B cell (primary cell): ENCODE measurements at regions not wholly inside any gene's neighbourhood (a gene's known extent, or its start where the extent isn't known, plus 50 kb on each side); places are given as distances from the start of the nearest gene placed in this dataset.

Experiments used
- ATAC-seq: fragments of 200-7000 bp; cut with Tn5 transposase; one replicate; pipeline ENCODE4 v1.10.0; 2021; ENCODE audit warnings: low read depth, mild to moderate bottlenecking, moderate number of reproducible peaks, moderate library complexity
- CTCF ChIA-PET: fragments of 350-600 bp; sonication (Branson Sonifier 250); formaldehyde crosslinking; loops from one replicate; lab custom pipeline; 2021; ENCODE audit warnings: antibody characterized with exemption, inconsistent platforms; lab: Charles Lee
- POLR2A ChIA-PET: fragments of 350-600 bp; sonication (Branson Sonifier 250); formaldehyde crosslinking; loops from one replicate; lab custom pipeline; 2021; ENCODE audit warnings: antibody characterized with exemption; lab: Charles Lee
- DNase-seq: peaks from one replicate; pipeline ENCODE4 v3.0.0; 2013
- H2AFZ ChIP-seq: 2 replicates; pipeline ENCODE4 v1.6.1; 2012; ENCODE audit warnings: mild to moderate bottlenecking, low read depth, low read length; ENCODE audit not compliant: insufficient read depth, poor library complexity, severe bottlenecking
- H3K27ac ChIP-seq, 2 donors: 1 replicate in 1 of 2; 2 replicates in 1 of 2; pipeline ENCODE4 v1.5.1; 2012 to 2013; ENCODE audit warnings: low read length in 2 of 2, mild to moderate bottlenecking in 2 of 2, moderate library complexity in 1 of 2
- H3K27me3 ChIP-seq, 4 experiments: fragments of 200-600 bp in 1 of 4; sonication (generic) in 1 of 4; replicated peaks in 1 of 4; 1 replicate in 2 of 4; 2 replicates in 2 of 4; pipeline versions ENCODE4 v1.6.1 to v1.7.0; 2013 to 2016; ENCODE audit warnings: low read length in 3 of 4, mild to moderate bottlenecking in 2 of 4, mixed read lengths in 1 of 4, moderate library complexity in 1 of 4; ENCODE audit not compliant: insufficient read depth in 4 of 4, control insufficient read depth in 3 of 4; ENCODE audit errors: control extremely low read depth in 1 of 4
- H3K36me3 ChIP-seq, 2 experiments: replicated peaks in 1 of 2; 1 replicate in 1 of 2; 2 replicates in 1 of 2; pipeline versions ENCODE4 v1.6.1 to v1.7.1; 2013; ENCODE audit warnings: low read length in 1 of 2; ENCODE audit not compliant: insufficient read depth in 2 of 2, control insufficient read depth in 1 of 2; ENCODE audit errors: control extremely low read depth in 1 of 2, extremely low read depth in 1 of 2
- H3K4me1 ChIP-seq, 2 donors: fragments of 200-600 bp in 1 of 2; sonication (generic) in 1 of 2; 1 replicate in 1 of 2; 2 replicates in 1 of 2; pipeline versions ENCODE4 v1.5.1 to v1.6.1; 2013 to 2017; ENCODE audit warnings: low read length in 2 of 2; ENCODE audit not compliant: control insufficient read depth in 2 of 2, insufficient read depth in 2 of 2
- H3K4me2 ChIP-seq: replicated peaks from 2 replicates; pipeline ENCODE3; 2012; ENCODE audit warnings: mild to moderate bottlenecking, low read depth, low read length; ENCODE audit not compliant: poor library complexity, severe bottlenecking
- H3K4me3 ChIP-seq, 5 experiments: fragments of 200-600 bp in 1 of 5; sonication (generic) in 1 of 5; 1 replicate in 3 of 5; 2 replicates in 2 of 5; pipeline versions ENCODE4 v1.5.1 to v1.7.0; 2011 to 2016; ENCODE audit warnings: low read length in 4 of 5, mild to moderate bottlenecking in 4 of 5, low read depth in 2 of 5, control low read depth in 1 of 5, moderate library complexity in 1 of 5; ENCODE audit not compliant: insufficient read depth in 1 of 5; ENCODE audit errors: control extremely low read depth in 1 of 5, extremely low read depth in 1 of 5
- H3K79me2 ChIP-seq: fragments of 200-600 bp; sonication (generic); one replicate; pipeline ENCODE4 v1.6.0; 2016; ENCODE audit warnings: low read length; ENCODE audit not compliant: control insufficient read depth, insufficient read depth
- H3K9ac ChIP-seq: fragments of 200-600 bp; sonication (generic); 2 replicates; pipeline ENCODE4 v1.6.1; 2017; ENCODE audit warnings: mild to moderate bottlenecking, low read length, moderate library complexity
- H3K9me3 ChIP-seq, 3 donors: one replicate each; pipeline versions ENCODE4 v1.6.1 to v1.7.1; 2013; ENCODE audit warnings: low read length in 2 of 3; ENCODE audit not compliant: control insufficient read depth in 2 of 3, insufficient read depth in 1 of 3; ENCODE audit errors: control extremely low read depth in 1 of 3
- H4K20me1 ChIP-seq: 2 replicates; pipeline ENCODE4 v1.6.0; 2012; ENCODE audit warnings: mild to moderate bottlenecking, low read length; ENCODE audit not compliant: insufficient read depth, control insufficient read depth, poor library complexity, severe bottlenecking
- H3K27ac Mint-ChIP-seq: one replicate; pipeline ENCODE4 v1.8.0; 2021; ENCODE audit warnings: mixed read lengths
- H3K27me3 Mint-ChIP-seq: one replicate; pipeline ENCODE4 v1.8.0; 2021; ENCODE audit warnings: mixed read lengths
- H3K4me1 Mint-ChIP-seq: one replicate; pipeline ENCODE4 v1.8.0; 2021; ENCODE audit warnings: mixed read lengths
- H3K4me3 Mint-ChIP-seq: one replicate; pipeline ENCODE4 v1.8.0; 2021; ENCODE audit warnings: mixed read lengths
- H3K9me3 Mint-ChIP-seq: one replicate; pipeline ENCODE4 v1.8.0; 2022; ENCODE audit warnings: mixed read lengths; ENCODE audit not compliant: insufficient read depth
- CTCF ChIP-seq: fragments of 200-600 bp; IDR thresholded peaks from one replicate; pipeline ENCODE4 v1.8.0; 2022; ENCODE audit warnings: antibody characterized with exemption, mild to moderate bottlenecking
- EZH2 ChIP-seq: IDR thresholded peaks from 2 replicates; pipeline ENCODE4 v1.6.1; 2012; ENCODE audit warnings: borderline replicate concordance, low read depth, mild to moderate bottlenecking, moderate library complexity, low read length; ENCODE audit not compliant: insufficient read depth, poor library complexity, severe bottlenecking
- WGBS: methylation state at CpG from one replicate; pipeline ENCODE4 v1.1.5; 2013; ENCODE audit warnings: missing lambda C conversion rate; ENCODE audit not compliant: insufficient coverage; 5-methylcytosine and 5-hydroxymethylcytosine counted together
- intact Hi-C: fragments of 100-400 bp; cut with micrococcal nuclease; formaldehyde crosslinking; loops from one replicate; pipeline ENCODE4 v1.10.0; 2022

GRCh38 chr20:39105551-39105950 lies 143.4 kb downstream of the DHX35 start:
- H3K4me3 Mint-ChIP-seq: no peak overlapping the region

GRCh38 chr20:39103732-39104131 lies 141.6 kb downstream of the DHX35 start:
- DNase-seq: no peak

More at GRCh38 chr20:39105551-39105950, 143.4 kb downstream of the DHX35 start:
- DNase-seq: no peak
- no peaks in the 10 kb centered on the region for H3K4me1 ChIP-seq
- H3K27ac ChIP-seq: no peak overlapping the region
- H3K36me3 ChIP-seq: no peaks in the 10 kb centered on the region
- peaks cover 63% of the 10 kb centered on the region for H3K27me3 Mint-ChIP-seq
- H3K9me3 Mint-ChIP-seq: peaks cover 6% of the 10 kb centered on the region
- no peak for TF ChIP-seq CTCF
- TF ChIP-seq EZH2: no peak
- H3K4me2 ChIP-seq: no peak overlapping the region
- WGBS: 96% methylated on average over 3 of the region's 5 CpGs
- H3K79me2 ChIP-seq: no peaks in the 10 kb centered on the region
- no peak overlapping the region for H3K4me3 ChIP-seq
- no peaks in the 10 kb centered on the region for H3K4me1 Mint-ChIP-seq
- no peak overlapping the region for H3K9ac ChIP-seq
- no peaks in the 10 kb centered on the region for H4K20me1 ChIP-seq
- no peak overlapping the region for H2AFZ ChIP-seq
- CTCF ChIA-PET: no interaction called here
- peaks cover 0 to 5% (median 0%) of the 10 kb centered on the region in 3 donors for H3K9me3 ChIP-seq
- POLR2A ChIA-PET: no interaction called here
- intact Hi-C loops: no loop called here
- peaks cover 0 to 23% (median 5%) of the 10 kb centered on the region in 4 experiments for H3K27me3 ChIP-seq
- no peak for ATAC-seq
- H3K27ac Mint-ChIP-seq: no peak overlapping the region

More at GRCh38 chr20:39103732-39104131, 141.6 kb downstream of the DHX35 start:
- Histone ChIP-seq H4K20me1 (no peaks in the 10 kb centered on the region), H3K4me1 (no peaks in the 10 kb centered on the region), H3K27me3 (peaks cover 0 to 21% (median 4%) of the 10 kb centered on the region in 4 experiments), H3K4me2 (no peak overlapping the region), H3K9me3 (peaks cover 0 to 5% (median 0%) of the 10 kb centered on the region in 3 donors), H3K27ac (no peak overlapping the region), H3K79me2 (no peaks in the 10 kb centered on the region), H2AFZ (no peak overlapping the region), H3K9ac (no peak overlapping the region), H3K4me3 (no peak overlapping the region), H3K36me3 (no peaks in the 10 kb centered on the region)
- no peak overlapping the region for H3K4me3 Mint-ChIP-seq
- intact Hi-C loops: no loop called here
- ChIA-PET POLR2A (no interaction called here), CTCF (no interaction called here)
- ATAC-seq: no peak
- TF ChIP-seq EZH2: no peak
- no peak for TF ChIP-seq CTCF
- WGBS: 100% methylated on average over 1 of the region's 1 CpG
- H3K9me3 Mint-ChIP-seq: peaks cover 6% of the 10 kb centered on the region
- H3K27me3 Mint-ChIP-seq: peaks cover 59% of the 10 kb centered on the region
- no peak overlapping the region for H3K27ac Mint-ChIP-seq
- no peaks in the 10 kb centered on the region for H3K4me1 Mint-ChIP-seq
